Activated CD4-positive, alpha-beta T cell treated with anti-CD3 and anti-CD28 coated beads for 24 hours (primary cell): ENCODE measurements at regions not wholly inside any gene's neighbourhood (a gene's known extent, or its start where the extent isn't known, plus 50 kb on each side); places are given as distances from the start of the nearest gene placed in this dataset.
"Not testable (repeated sequence)": the region's sequence is repeated elsewhere in the genome, so short reads cannot be mapped to it uniquely, and the experiment has no call there.

Experiments
- DNase-seq, 2 donors: peaks; one replicate each; pipeline ENCODE4 v3.0.0-alpha.2; 2020; ENCODE audit warnings: low read depth in 2 of 2

- no peak for DNase-seq
Measured at GRCh38 chr1:234960722-234961455, 167.7 kb downstream of the TOMM20 start.

- DNase-seq, result no peak
Measured at GRCh38 chr1:234958706-234959657, 169.7 kb downstream of the TOMM20 start.

GRCh38 chr1:234958066-234958705, 170.5 kb downstream of the TOMM20 start:
- DNase-seq, result no peak

- DNase-seq, result no peak
Measured at GRCh38 chr1:234957330-234958065, 171.1 kb downstream of the TOMM20 start.

DNA sequence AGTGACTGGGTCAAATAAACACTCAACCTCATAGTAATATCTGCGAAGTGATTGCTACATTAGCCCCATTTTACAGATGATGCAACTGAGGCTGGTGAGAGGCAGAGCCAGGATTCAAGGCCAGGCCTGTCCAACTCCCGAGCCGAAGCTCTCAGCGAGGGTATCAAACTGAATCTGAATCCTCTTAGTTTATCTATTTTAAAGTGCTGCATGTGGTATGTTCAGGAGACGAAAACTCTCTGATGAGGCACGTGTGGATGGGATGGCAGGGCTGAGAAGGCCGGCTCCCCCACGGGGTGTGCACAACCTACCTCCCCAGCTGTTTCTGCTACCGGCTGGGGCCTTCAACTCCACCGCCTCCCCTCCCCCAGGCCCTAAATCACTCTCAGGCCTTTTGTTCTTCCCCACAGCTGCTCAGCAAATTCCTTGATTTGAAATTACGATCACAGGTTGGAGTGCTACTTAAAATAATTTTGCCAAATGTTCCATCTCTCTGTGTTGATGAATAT, 171.8 kb downstream of the TOMM20 start:
- no peak for DNase-seq

DNA sequence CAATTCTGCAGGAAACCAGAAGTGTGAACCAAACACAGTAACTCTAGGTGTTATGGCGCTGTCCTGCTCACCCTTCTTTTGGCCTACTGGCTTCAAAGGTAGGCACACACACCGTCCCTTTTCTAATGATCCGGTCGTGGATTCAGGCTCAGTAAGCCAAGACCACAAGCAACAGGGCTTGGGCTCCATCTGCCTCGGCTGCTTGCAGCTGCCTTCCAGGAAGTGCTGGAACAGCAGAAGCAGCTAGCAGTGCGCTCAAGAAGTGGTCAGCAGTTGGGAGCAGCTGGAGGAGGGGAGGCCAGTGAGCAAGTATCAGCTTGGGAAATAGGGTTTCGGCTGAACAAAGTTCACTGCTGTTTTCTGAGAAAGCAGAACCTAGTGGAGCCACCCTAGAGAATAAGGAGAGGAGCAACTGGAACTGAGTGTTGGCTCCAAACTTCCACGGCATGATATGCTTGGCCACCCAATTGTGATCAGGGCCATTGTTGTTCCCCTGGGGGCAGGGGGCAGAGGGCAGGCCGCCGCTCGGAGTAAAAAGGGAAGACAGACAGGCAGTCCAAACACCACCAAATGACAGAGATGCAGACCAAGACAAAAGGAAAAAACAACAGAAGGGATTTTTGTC, 173.4 kb downstream of the TOMM20 start:
- DNase-seq, result no peak

GRCh38 chr1:234954613-234955012, 174.0 kb downstream of the TOMM20 start:
- DNase-seq, result no peak

GRCh38 chr1:234953655-234954405, 174.8 kb downstream of the TOMM20 start:
- DNase-seq, result no peak

DNA sequence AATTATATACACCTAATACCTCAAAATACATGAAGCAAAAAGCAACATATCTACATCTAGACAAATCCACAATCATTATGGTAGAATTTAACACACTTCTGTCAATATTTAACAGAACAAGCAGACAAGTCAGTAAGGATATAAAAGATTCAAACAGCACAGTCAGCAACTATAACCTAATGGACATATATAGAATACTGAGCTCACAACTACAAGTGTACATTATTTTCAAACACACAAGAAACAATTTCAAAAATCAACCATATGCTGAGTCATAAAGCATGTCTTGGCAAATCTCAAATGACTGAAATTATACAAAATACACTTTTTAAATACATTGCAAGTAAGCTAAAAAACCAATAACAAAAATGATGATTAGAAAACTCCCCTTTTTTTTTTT, 178.0 kb downstream of the TOMM20 start:
- no peak for DNase-seq

- not testable (repeated sequence) for DNase-seq
Measured at GRCh38 chr1:234949528-234949927, 179.1 kb downstream of the TOMM20 start.

- DNase-seq, result no peak
Measured at GRCh38 chr1:234944439-234945344, 183.9 kb downstream of the TOMM20 start.

GRCh38 chr1:234943836-234944402, 184.7 kb downstream of the TOMM20 start:
- DNase-seq, result no peak

GRCh38 chr1:234942879-234943506, 185.6 kb downstream of the TOMM20 start:
- no peak for DNase-seq

DNA sequence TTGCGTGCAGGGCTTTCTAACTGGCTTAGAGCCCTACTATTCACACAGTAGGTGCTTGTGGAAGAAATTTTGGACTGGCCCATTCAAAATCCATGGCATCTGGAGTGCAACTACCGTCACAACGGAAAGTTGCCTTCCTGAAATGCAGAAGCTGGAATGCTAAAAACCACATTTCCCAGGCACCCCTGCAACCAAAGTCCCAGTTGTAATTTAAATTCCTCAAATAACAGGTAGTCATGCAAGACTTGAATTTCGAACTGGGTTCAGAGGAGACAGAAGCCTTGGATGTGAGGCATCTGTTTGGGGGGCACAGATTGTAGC, 186.7 kb downstream of the TOMM20 start:
- DNase-seq, result no peak

GRCh38 chr1:234941321-234942011, 187.2 kb downstream of the TOMM20 start:
- no peak for DNase-seq

DNA sequence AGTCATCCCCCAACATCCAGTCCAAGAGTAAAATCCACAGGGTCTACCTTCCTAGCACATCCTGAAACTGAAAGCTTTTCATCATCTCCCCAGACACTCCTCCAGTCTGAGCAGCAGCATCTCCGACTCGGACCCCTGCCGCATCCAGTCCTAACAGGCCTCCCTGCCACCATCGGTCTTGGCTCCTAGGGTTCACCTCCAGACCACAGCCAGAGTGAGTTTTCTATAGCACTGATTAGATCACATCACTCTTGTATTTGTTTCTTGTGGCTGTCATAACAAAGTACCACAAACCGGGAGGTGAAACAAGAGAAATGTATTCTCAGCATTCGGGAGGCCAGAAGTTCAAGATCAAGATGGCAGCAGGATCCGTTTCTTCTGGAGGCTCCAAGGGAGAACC, 187.8 kb downstream of the TOMM20 start:
- DNase-seq, result no peak

DNA sequence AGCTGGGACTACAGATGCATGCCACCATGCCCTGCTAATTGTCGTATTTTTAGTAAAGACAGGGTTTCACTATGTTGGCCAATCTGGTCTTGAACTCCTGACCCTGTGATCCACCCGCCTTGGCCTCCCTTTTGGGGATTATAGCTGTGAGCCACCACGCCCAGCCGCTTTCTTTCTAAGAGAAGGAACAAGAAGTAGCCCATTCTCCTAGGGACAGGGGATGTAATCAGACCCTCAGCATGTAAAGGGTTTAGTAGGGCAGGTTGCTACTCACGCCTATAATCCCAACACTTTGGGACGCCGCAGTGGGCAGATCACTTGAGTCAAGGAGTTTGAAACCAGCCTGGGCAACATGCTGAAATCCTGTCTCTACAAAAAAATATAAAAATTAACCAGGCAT, 189.7 kb downstream of the TOMM20 start:
- DNase-seq, result no peak

DNA sequence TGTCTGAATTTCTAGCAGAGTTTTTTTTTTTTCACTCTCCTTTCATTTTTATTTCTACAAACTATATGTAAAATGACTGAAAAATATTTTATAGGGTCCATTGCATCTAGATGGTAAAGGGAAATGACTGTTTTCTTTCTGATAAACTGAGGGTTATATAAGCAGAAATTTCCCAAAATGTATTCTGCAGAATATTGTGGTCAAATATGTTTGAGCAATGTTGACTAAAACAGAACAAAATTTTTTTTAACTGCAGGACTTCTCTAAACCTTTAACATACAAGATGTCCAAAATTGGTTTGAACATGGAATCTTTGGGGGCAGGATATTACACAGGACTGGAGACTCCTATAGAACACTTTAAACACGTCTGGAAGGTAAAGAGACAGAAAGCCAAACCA, 190.5 kb downstream of the TOMM20 start:
- DNase-seq, result no peak
